H1 (cell line): ENCODE measurements at regions not wholly inside any gene's neighbourhood (a gene's known extent, or its start where the extent isn't known, plus 50 kb on each side); places are given as distances from the start of the nearest gene placed in this dataset.

Experiments
- EGR1 ChIP-seq: IDR thresholded peaks from 2 replicates; pipeline ENCODE4 v1.6.1; 2011; ENCODE audit warnings: low read depth, low read length, borderline replicate concordance
- JUN ChIP-seq: IDR thresholded peaks from 2 replicates; pipeline ENCODE4 v1.6.1; 2011; ENCODE audit warnings: low read depth, mild to moderate bottlenecking, improper control_type of control experiment, low read length
- RFX5 ChIP-seq: IDR thresholded peaks from 2 replicates; pipeline ENCODE4 v1.6.1; 2011; ENCODE audit warnings: low read depth, low read length, improper control_type of control experiment, borderline replicate concordance
- SAP30 ChIP-seq: fragments of 300-600 bp; sonication (generic); IDR thresholded peaks from 2 replicates; pipeline ENCODE4 v1.7.1; 2012; ENCODE audit warnings: low read length, moderate library complexity, mild to moderate bottlenecking, inconsistent platforms; ENCODE audit not compliant: insufficient read depth, insufficient replicate concordance

DNA sequence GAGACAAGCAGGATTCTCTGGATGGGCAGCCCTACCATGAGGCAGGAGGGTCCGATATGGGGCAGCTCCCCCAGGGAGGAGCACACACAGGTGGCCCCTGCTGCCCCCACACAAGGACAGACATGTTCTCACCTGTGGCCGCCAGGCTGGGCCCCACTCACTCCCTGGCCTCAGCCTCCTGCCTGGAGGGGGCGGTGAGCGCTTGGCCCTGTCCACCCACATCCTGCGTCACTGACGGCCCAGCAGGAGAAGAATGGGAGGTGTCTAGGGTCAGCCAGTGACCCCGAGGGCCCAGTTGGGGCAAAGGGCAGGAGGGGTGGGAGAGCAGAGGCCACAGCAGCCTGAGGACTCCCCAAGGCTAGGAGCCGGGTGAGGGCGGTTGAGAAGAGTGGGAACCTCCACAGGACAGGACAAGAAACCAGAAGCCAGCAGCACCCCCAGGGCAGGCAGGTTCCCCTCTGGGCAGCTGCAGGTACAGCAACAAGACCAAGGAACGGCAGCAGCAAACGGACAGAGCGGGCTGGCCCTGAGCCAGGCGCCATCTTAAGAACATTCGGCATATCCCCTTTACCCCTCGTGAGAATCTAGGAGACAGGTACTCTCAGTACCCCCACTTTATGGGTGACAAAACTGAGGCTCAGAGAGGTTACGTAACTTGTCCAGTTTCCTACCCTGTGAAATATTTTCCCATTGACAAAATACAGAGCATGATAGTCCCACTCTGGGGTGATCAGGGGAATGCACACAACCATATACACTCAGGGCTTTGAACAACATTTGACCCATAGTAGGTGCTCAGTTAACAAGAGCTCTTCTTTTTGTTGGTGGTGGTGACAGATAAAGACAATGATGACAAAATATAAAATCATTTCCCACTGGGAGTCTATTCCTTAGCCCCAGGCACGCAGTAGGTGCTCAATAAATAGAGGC, 74.3 kb downstream of the NCOR2 start (continued):
- no peak for TF ChIP-seq SAP30
- no peak for TF ChIP-seq EGR1
- TF ChIP-seq RFX5 = no peak
- TF ChIP-seq JUN = no peak
